ENCODE measurements at regions not wholly inside any gene's neighbourhood (a gene's known extent, or its start where the extent isn't known, plus 50 kb on each side); places are given as distances from the start of the nearest gene placed in this dataset.

DNA sequence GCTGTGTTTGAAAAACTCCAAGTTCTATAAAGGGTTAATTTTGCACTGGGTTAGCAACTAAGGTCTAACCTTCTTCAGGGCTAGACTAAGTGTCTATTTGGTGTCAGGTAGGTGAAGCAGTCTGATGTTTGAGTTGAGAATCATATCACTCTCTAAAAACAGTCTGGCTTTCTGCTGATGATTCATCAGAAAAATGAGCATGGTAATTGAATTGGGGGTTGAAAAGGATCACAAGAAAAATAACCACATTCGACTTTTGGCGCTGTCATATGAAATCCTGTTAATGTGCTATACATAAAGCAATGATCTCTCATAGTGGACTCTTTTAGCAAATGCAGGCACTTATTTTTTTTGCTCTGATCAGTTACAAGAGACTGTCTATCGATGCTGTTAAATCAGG is 242.2 kb upstream of the AZI2 start:
- TF ChIP-seq, protein P1, sequence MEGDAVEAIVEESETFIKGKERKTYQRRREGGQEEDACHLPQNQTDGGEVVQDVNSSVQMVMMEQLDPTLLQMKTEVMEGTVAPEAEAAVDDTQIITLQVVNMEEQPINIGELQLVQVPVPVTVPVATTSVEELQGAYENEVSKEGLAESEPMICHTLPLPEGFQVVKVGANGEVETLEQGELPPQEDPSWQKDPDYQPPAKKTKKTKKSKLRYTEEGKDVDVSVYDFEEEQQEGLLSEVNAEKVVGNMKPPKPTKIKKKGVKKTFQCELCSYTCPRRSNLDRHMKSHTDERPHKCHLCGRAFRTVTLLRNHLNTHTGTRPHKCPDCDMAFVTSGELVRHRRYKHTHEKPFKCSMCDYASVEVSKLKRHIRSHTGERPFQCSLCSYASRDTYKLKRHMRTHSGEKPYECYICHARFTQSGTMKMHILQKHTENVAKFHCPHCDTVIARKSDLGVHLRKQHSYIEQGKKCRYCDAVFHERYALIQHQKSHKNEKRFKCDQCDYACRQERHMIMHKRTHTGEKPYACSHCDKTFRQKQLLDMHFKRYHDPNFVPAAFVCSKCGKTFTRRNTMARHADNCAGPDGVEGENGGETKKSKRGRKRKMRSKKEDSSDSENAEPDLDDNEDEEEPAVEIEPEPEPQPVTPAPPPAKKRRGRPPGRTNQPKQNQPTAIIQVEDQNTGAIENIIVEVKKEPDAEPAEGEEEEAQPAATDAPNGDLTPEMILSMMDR (IDR thresholded peaks at IDR 0.05; ENCODE audit: insufficient read depth, low read length, poor library complexity, severe bottlenecking) = no peak
- no peak for TF ChIP-seq EZH2phosphoT487 (conservative IDR thresholded peaks at IDR 0.05; ENCODE audit: low read length)
